ENCODE measurements at regions not wholly inside any gene's neighbourhood (a gene's known extent, or its start where the extent isn't known, plus 50 kb on each side); places are given as distances from the start of the nearest gene placed in this dataset.

DNA sequence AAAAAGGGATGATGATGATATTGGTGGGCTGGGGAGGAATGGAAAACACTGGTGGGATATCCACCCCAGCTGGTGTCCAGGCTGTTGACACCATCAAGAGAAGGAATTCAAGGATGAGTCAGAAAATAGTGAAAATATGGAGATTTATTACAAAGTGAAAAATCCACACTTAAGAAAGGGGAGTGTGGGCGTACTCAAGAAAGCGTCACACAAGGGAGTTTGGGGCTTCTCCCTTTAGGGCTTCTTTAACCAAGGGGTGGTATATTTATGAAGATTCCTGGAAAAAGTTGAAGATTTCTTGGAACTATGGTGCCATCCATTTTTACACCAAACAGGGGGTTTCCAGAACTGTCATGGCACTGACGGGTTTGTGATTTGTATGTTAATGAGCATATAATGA is 63.1 kb upstream of the ARID2 start:
- TF ChIP-seq, protein P1, sequence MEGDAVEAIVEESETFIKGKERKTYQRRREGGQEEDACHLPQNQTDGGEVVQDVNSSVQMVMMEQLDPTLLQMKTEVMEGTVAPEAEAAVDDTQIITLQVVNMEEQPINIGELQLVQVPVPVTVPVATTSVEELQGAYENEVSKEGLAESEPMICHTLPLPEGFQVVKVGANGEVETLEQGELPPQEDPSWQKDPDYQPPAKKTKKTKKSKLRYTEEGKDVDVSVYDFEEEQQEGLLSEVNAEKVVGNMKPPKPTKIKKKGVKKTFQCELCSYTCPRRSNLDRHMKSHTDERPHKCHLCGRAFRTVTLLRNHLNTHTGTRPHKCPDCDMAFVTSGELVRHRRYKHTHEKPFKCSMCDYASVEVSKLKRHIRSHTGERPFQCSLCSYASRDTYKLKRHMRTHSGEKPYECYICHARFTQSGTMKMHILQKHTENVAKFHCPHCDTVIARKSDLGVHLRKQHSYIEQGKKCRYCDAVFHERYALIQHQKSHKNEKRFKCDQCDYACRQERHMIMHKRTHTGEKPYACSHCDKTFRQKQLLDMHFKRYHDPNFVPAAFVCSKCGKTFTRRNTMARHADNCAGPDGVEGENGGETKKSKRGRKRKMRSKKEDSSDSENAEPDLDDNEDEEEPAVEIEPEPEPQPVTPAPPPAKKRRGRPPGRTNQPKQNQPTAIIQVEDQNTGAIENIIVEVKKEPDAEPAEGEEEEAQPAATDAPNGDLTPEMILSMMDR (conservative IDR thresholded peaks at IDR 0.05), result no peak
- Mint-ChIP-seq H3K27me3 (ENCODE audit: low read depth) (no peaks in the 10 kb centered on the region), H3K36me3 (ENCODE audit: low read depth) (no peaks in the 10 kb centered on the region), H3K4me1 (peaks cover 3% of the 10 kb centered on the region), H3K27ac (ENCODE audit: unreplicated experiment) (no peak overlapping the region), H3K4me3 (no peak overlapping the region), H3K9me3 (no peaks in the 10 kb centered on the region)
- DNase-seq (ENCODE audit: low read depth, low spot score), result no peak

DNA sequence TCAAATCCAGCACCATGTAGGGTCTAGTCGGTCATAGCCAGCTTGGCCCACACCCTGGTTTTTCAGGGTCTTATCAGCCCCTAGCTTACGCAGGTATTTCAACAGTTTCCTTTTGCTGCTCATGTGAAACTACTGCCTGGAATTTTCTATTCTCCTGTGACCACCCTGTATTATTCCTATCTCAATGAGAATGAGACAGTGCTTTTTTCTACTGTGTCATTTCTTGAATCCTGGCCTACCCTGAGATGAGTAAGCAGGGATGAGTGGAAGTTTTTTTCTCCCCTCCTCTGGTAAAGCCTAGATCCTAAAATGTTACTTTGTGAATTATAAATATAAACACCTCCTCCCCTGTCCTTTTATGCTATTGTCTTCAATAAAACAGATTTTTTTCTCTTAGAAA is 62.7 kb upstream of the ARID2 start:
- Mint-ChIP-seq H3K9me3 (no peaks in the 10 kb centered on the region), H3K4me3 (no peak overlapping the region), H3K4me1 (peaks cover 3% of the 10 kb centered on the region), H3K36me3 (ENCODE audit: low read depth) (no peaks in the 10 kb centered on the region), H3K27ac (ENCODE audit: unreplicated experiment) (no peak overlapping the region), H3K27me3 (ENCODE audit: low read depth) (no peaks in the 10 kb centered on the region)
- DNase-seq (ENCODE audit: low read depth, low spot score), result no peak
- TF ChIP-seq, protein P1 (conservative IDR thresholded peaks at IDR 0.05), result no peak

DNA sequence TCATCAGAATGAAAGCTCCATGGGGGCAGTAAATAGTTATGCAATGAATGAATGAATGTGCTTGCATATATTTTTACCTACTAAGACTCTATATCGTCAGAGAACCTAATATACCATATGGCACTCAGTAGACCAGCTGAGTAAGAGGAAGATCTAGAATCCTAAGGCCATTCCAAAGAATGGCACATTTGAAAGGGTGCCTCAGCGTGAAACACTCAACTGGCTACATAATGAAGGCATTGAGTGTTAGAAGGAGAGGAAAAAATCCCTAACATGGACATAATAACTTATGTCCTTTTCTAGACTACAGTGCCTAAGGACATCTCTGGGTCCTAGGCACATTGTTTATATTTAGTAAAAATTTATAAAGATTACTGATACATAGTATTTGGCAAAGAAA is 61.7 kb upstream of the ARID2 start:
- Mint-ChIP-seq H3K27me3 (ENCODE audit: low read depth) (no peaks in the 10 kb centered on the region), H3K9me3 (no peaks in the 10 kb centered on the region), H3K27ac (ENCODE audit: unreplicated experiment) (no peak overlapping the region), H3K4me3 (no peak overlapping the region), H3K36me3 (ENCODE audit: low read depth) (no peaks in the 10 kb centered on the region), H3K4me1 (peaks cover 3% of the 10 kb centered on the region)
- TF ChIP-seq, protein P1 (conservative IDR thresholded peaks at IDR 0.05), result no peak
- no peak for DNase-seq (ENCODE audit: low read depth, low spot score)

DNA sequence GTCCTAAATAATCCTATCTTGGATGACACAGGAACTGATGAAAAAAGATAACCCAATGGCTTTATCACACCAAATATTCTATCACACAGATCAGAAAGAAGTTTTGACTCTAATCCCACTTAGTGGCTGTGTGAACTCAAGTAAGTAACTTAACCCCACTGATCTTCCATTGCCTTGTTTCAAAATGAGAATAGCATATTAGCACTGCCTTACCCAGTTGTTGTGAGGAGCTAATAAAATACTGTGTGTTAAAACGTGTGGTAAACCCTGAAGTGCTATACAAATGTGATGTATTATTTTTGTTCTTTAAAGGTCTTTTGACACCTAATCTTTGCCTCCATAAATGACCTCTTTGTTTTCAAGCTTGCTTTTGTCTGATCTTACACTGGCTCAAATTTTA is 60.9 kb upstream of the ARID2 start:
- H3K36me3 Mint-ChIP-seq (ENCODE audit: low read depth), result no peaks in the 10 kb centered on the region
- DNase-seq (ENCODE audit: low read depth, low spot score), result no peak
- no peaks in the 10 kb centered on the region for H3K27me3 Mint-ChIP-seq (ENCODE audit: low read depth)
- no peak overlapping the region for H3K27ac Mint-ChIP-seq (ENCODE audit: unreplicated experiment)
- no peak overlapping the region for H3K4me3 Mint-ChIP-seq
- TF ChIP-seq, protein P1 (conservative IDR thresholded peaks at IDR 0.05), result no peak
- H3K4me1 Mint-ChIP-seq, result peaks cover 2% of the 10 kb centered on the region
- no peaks in the 10 kb centered on the region for H3K9me3 Mint-ChIP-seq

DNA sequence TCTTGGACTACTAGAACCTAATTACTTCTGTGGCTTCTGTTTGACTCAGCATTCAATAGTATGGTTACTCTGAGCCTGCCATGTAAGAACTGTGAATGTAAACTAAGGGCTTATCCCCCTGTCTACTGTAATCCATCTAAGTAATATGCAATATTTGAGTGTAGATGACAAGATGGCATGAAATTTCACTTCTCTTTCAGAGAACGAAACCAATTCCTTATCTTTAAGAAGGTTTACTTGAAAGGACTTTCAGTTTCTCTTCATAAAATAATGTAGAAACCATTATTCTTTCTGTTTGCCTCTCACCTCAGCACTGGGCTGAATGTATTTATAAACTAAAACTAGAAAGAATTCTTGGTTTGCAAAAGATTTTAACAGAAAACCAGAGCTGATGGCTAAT is 60.4 kb upstream of the ARID2 start:
- Mint-ChIP-seq H3K4me1 (no peaks in the 10 kb centered on the region), H3K4me3 (no peak overlapping the region), H3K27ac (ENCODE audit: unreplicated experiment) (no peak overlapping the region), H3K36me3 (ENCODE audit: low read depth) (no peaks in the 10 kb centered on the region), H3K27me3 (ENCODE audit: low read depth) (no peaks in the 10 kb centered on the region), H3K9me3 (no peaks in the 10 kb centered on the region)
- no peak for DNase-seq (ENCODE audit: low read depth, low spot score)
- TF ChIP-seq, protein P1 (conservative IDR thresholded peaks at IDR 0.05), result no peak

DNA sequence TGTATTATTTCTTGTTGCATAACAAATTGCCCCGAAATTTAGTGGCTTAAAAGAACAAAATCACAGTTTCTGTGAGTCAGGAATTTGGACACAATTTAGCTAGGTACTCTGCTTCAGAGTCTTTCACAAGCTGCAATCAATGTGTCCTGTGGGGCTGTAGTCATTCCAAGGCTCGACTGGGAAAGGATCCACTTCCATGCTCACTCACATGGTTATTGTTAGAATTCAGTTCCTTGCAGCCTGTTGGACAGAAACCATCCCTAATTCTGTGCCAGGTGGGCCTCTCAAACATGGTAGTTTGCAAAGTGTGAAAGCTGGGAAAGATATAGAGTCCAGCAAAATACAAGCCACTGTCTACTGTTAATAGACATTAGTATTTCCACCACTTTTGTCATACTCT is 59.7 kb upstream of the ARID2 start:
- H3K36me3 Mint-ChIP-seq (ENCODE audit: low read depth), result no peaks in the 10 kb centered on the region
- DNase-seq (ENCODE audit: low read depth, low spot score), result no peak
- no peaks in the 10 kb centered on the region for H3K9me3 Mint-ChIP-seq
- H3K27me3 Mint-ChIP-seq (ENCODE audit: low read depth), result no peaks in the 10 kb centered on the region
- no peaks in the 10 kb centered on the region for H3K4me1 Mint-ChIP-seq
- no peak overlapping the region for H3K4me3 Mint-ChIP-seq
- no peak overlapping the region for H3K27ac Mint-ChIP-seq (ENCODE audit: unreplicated experiment)
- TF ChIP-seq, protein P1 (conservative IDR thresholded peaks at IDR 0.05), result no peak
